ENCODE measurements at regions not wholly inside any gene's neighbourhood (a gene's known extent, or its start where the extent isn't known, plus 50 kb on each side); places are given as distances from the start of the nearest gene placed in this dataset.
"Not testable (repeated sequence)": the region's sequence is repeated elsewhere in the genome, so short reads cannot be mapped to it uniquely, and the experiment has no call there.

DNA sequence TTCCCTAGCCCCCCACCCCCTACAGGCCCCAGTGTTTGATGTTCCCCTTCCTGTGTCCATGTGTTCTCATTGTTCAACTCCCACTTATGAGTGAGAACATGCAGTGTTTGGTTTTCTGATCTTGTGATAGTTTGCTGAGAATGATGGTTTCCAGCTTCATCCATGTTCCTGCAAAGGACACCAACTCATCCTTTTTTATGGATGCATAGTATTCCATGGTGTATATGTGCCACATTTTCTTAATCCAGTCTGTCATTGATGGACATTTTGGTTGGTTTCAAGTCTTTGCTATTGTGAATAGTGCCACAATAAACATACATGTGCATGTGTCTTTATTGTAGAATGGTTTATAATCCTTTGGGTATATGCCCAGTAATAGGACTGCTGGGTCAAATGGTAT is 171.7 kb upstream of the TAB2 start:
- H3K4me3 ChIP-seq (ENCODE audit: low read length in 2 of 2) = not testable (repeated sequence)

DNA sequence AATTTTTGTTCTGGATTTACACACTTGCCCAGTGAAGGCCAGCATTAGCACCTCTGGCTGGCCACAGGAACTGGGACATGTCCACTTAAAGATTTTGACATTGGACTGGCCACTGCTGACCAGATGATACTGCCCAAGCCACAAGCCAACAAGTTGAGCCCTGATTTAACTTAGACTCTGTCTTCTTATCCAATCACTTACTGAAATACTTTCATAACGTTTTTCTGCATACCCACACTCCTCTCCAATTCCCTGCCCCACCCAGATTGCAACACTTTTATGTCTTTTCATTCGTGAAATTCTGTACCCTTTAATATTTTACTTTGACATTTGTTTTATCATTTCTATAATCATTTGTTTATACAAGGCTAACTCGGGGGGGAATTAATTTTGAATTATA is 170.3 kb upstream of the TAB2 start:
- 85% methylated on average over 3 of the region's 3 CpGs for WGBS
- H3K27me3 ChIP-seq (ENCODE audit: control insufficient read depth in 2 of 2, insufficient read depth in 1 of 2, low read length in 1 of 2) = no peaks in the 10 kb centered on the region

More for the DNA sequence above, 171.7 kb upstream of the TAB2 start:
- H3K27ac ChIP-seq (ENCODE audit: low read depth in 1 of 2, low read length in 1 of 2); H3K27me3 ChIP-seq (ENCODE audit: control insufficient read depth in 2 of 2, insufficient read depth in 1 of 2, low read length in 1 of 2); DNase-seq (ENCODE audit: low read depth in 6 of 9, low spot score in 9 of 9); H3K4me1 ChIP-seq (ENCODE audit: control insufficient read depth in 2 of 2, insufficient read depth in 2 of 2, low read length in 2 of 2); H3K9me3 ChIP-seq (ENCODE audit: control insufficient read depth in 2 of 2, insufficient read depth in 1 of 2, low read length in 1 of 2); H3K36me3 ChIP-seq (ENCODE audit: control insufficient read depth in 2 of 2, insufficient read depth in 2 of 2, low read length in 1 of 2): not testable (repeated sequence)

DNA sequence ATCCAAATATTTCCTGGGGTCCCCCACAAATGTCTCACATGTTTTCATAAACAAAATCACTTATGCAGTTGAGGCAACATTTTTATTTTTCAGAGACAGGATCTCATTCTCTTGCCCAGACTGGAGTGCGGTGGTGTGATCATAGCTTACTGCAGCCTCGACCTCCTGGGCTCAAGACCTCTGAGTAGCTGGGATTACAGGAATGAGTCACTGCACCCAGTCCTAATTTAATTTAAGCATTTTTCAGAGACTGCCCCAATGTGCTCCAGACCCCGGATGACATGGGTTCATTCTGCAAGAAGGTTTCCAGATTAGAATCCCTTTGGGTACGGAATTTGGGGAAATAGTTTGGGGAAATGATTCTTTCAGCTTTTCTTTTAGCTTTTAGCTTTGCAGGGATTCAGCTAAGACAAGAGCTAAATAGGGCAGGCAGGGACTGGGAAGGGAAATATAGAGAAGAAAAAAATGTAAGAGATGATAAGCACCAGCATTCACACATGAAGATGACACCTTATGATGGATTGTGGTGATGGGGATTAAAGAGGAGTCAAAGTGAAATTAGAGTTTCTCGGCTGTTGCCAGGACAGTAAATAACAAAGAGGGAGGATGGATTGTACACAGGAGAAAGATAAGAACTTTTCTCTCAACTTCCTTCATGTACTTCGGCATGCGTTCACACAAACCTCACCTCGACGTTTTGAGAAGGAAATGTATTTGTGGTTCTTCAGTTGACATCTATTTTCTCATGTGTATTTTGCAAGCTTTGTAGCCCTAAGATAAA is 169.4 kb upstream of the TAB2 start:
- Histone ChIP-seq H3K9me3 (ENCODE audit: control insufficient read depth in 2 of 2, insufficient read depth in 1 of 2, low read length in 1 of 2) (no peaks in the 10 kb centered on the region), H3K4me1 (ENCODE audit: control insufficient read depth in 2 of 2, insufficient read depth in 2 of 2, low read length in 2 of 2) (peaks cover 0 to 7% of the 10 kb centered on the region in 2 donors), H3K27me3 (ENCODE audit: control insufficient read depth in 2 of 2, insufficient read depth in 1 of 2, low read length in 1 of 2) (no peaks in the 10 kb centered on the region), H3K4me3 (ENCODE audit: low read length in 2 of 2) (no peak overlapping the region), H3K36me3 (ENCODE audit: control insufficient read depth in 2 of 2, insufficient read depth in 2 of 2, low read length in 1 of 2) (no peaks in the 10 kb centered on the region), H3K27ac (ENCODE audit: low read depth in 1 of 2, low read length in 1 of 2) (peak overlapping the region in 1 of 2 donors; percentile 14)
- 45% methylated on average over 9 of the region's 9 CpGs for WGBS
- peak in 2 of 9 donors; percentile 18 to 45 for DNase-seq (ENCODE audit: low read depth in 6 of 9, low spot score in 9 of 9)

More for the DNA sequence above, 170.3 kb upstream of the TAB2 start:
- no peak overlapping the region for H3K27ac ChIP-seq (ENCODE audit: low read depth in 1 of 2, low read length in 1 of 2)
- H3K4me1 ChIP-seq (ENCODE audit: control insufficient read depth in 2 of 2, insufficient read depth in 2 of 2, low read length in 2 of 2) = peaks cover 0 to 7% of the 10 kb centered on the region in 2 donors
- H3K9me3 ChIP-seq (ENCODE audit: control insufficient read depth in 2 of 2, insufficient read depth in 1 of 2, low read length in 1 of 2) = no peaks in the 10 kb centered on the region
- no peak overlapping the region for H3K4me3 ChIP-seq (ENCODE audit: low read length in 2 of 2)
- DNase-seq (ENCODE audit: low read depth in 6 of 9, low spot score in 9 of 9) = no peak
- no peaks in the 10 kb centered on the region for H3K36me3 ChIP-seq (ENCODE audit: control insufficient read depth in 2 of 2, insufficient read depth in 2 of 2, low read length in 1 of 2)

DNA sequence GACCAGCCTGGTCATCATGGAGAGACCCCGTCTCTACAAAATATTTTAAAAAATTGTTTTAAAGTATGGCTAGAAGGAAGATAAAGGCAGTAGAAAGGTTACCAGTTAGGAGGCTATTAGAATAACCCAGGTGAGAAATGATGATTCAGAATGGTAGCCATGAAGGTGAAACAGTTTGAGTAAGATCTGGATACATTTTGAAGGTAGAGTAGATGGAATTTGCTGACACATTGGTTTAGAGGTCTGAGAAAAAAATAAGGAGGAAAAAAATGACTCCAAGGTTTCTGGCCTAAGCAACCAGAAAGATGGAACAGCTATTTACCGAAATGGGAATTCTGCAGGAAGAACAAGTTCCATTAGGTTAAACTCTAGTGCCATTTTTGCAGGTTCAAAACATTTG is 167.9 kb upstream of the TAB2 start:
- peaks cover 0 to 7% of the 10 kb centered on the region in 2 donors for H3K4me1 ChIP-seq (ENCODE audit: control insufficient read depth in 2 of 2, insufficient read depth in 2 of 2, low read length in 2 of 2)
- H3K36me3 ChIP-seq (ENCODE audit: control insufficient read depth in 2 of 2, insufficient read depth in 2 of 2, low read length in 1 of 2) = no peaks in the 10 kb centered on the region
- WGBS = 99% methylated on average over 2 of the region's 2 CpGs
- DNase-seq (ENCODE audit: low read depth in 6 of 9, low spot score in 9 of 9) = no peak
- H3K27me3 ChIP-seq (ENCODE audit: control insufficient read depth in 2 of 2, insufficient read depth in 1 of 2, low read length in 1 of 2) = no peaks in the 10 kb centered on the region
- H3K27ac ChIP-seq (ENCODE audit: low read depth in 1 of 2, low read length in 1 of 2) = no peak overlapping the region
- no peak overlapping the region for H3K4me3 ChIP-seq (ENCODE audit: low read length in 2 of 2)
- no peaks in the 10 kb centered on the region for H3K9me3 ChIP-seq (ENCODE audit: control insufficient read depth in 2 of 2, insufficient read depth in 1 of 2, low read length in 1 of 2)

DNA sequence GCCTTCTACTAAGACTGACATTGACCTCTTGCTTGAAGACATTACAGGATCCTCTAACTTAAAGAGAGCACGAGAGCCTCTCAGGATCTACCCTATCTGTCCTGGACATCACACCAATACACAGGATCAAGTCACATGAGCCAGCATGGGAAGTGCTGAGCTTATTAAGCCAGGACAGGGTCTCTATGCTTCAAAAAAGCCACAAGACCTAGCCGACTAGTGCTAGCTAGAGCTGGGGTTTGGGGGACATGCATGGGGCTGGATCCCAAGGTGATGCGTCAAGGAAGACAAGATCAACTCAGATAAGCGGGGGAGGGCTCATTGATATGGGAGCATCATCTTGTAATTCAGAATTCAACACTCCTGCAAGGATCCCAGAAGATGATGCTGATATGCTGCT is 167.2 kb upstream of the TAB2 start:
- Histone ChIP-seq H3K27me3 (ENCODE audit: control insufficient read depth in 2 of 2, insufficient read depth in 1 of 2, low read length in 1 of 2) (no peaks in the 10 kb centered on the region), H3K9me3 (ENCODE audit: control insufficient read depth in 2 of 2, insufficient read depth in 1 of 2, low read length in 1 of 2) (no peaks in the 10 kb centered on the region), H3K4me1 (ENCODE audit: control insufficient read depth in 2 of 2, insufficient read depth in 2 of 2, low read length in 2 of 2) (peaks cover 0 to 7% of the 10 kb centered on the region in 2 donors), H3K4me3 (ENCODE audit: low read length in 2 of 2) (no peak overlapping the region), H3K27ac (ENCODE audit: low read depth in 1 of 2, low read length in 1 of 2) (no peak overlapping the region), H3K36me3 (ENCODE audit: control insufficient read depth in 2 of 2, insufficient read depth in 2 of 2, low read length in 1 of 2) (no peaks in the 10 kb centered on the region)
- no peak for DNase-seq (ENCODE audit: low read depth in 6 of 9, low spot score in 9 of 9)
- 87% methylated on average over 4 of the region's 4 CpGs for WGBS

DNA sequence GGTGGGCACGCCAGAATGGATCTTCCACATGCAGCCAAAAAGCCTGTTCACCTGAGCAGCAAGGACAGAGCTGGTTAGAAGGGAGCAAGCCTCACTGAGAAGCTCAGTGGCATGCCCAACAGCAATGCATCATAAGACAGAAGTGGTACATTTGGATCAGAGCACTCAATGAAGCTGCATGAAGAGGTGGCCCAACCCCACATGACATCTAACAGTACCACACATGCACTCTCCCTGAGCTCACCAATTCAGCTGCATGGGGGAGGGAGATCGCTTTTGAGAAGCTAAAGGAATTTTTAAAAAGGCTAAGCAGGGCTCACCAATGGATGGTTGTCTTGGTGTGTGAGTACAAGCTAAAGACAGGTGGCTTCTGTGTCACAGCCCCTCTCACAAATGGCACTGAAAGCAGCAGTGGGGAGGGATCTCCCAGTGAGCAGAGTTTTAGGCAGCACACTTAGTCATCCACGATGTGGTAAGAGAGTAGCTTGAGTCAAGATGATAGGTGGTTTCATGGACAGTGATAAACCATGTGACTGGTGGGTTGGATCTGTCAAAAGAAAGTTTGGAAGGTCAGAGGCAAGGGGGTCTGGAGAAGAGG is 166.6 kb upstream of the TAB2 start:
- H3K36me3 ChIP-seq (ENCODE audit: control insufficient read depth in 2 of 2, insufficient read depth in 2 of 2, low read length in 1 of 2) = no peaks in the 10 kb centered on the region
- no peak for DNase-seq (ENCODE audit: low read depth in 6 of 9, low spot score in 9 of 9)
- peaks cover 0 to 7% of the 10 kb centered on the region in 2 donors for H3K4me1 ChIP-seq (ENCODE audit: control insufficient read depth in 2 of 2, insufficient read depth in 2 of 2, low read length in 2 of 2)
- no peak overlapping the region for H3K27ac ChIP-seq (ENCODE audit: low read depth in 1 of 2, low read length in 1 of 2)
- H3K9me3 ChIP-seq (ENCODE audit: control insufficient read depth in 2 of 2, insufficient read depth in 1 of 2, low read length in 1 of 2) = no peaks in the 10 kb centered on the region
- H3K27me3 ChIP-seq (ENCODE audit: control insufficient read depth in 2 of 2, insufficient read depth in 1 of 2, low read length in 1 of 2) = no peaks in the 10 kb centered on the region
- 97% methylated on average over 3 of the region's 3 CpGs for WGBS
- no peak overlapping the region for H3K4me3 ChIP-seq (ENCODE audit: low read length in 2 of 2)

DNA sequence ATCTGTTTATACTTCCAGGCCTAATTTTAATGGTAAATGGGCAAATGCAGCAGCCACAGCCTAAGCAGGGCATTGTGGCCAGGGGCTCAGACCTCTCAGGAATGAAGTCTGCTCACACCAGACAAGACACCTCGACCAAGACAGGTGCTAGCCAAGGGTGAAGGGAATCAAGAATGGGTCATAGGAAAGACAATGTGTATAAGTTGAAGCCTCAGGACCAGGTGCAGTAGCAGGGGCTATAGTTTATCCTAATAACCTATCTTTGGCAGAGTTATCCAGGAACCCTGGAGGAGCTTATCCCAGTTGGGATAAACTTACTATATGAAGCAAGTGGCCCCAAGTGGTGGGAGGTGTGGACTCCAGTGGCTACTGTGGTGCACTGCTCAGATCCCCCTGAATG is 165.0 kb upstream of the TAB2 start:
- no peak for DNase-seq (ENCODE audit: low read depth in 6 of 9, low spot score in 9 of 9)
- Histone ChIP-seq H3K4me1 (ENCODE audit: control insufficient read depth in 2 of 2, insufficient read depth in 2 of 2, low read length in 2 of 2) (peaks cover 0 to 7% of the 10 kb centered on the region in 2 donors), H3K9me3 (ENCODE audit: control insufficient read depth in 2 of 2, insufficient read depth in 1 of 2, low read length in 1 of 2) (no peaks in the 10 kb centered on the region), H3K27me3 (ENCODE audit: control insufficient read depth in 2 of 2, insufficient read depth in 1 of 2, low read length in 1 of 2) (no peaks in the 10 kb centered on the region), H3K36me3 (ENCODE audit: control insufficient read depth in 2 of 2, insufficient read depth in 2 of 2, low read length in 1 of 2) (no peaks in the 10 kb centered on the region), H3K27ac (ENCODE audit: low read depth in 1 of 2, low read length in 1 of 2) (no peak overlapping the region), H3K4me3 (ENCODE audit: low read length in 2 of 2) (no peak overlapping the region)
- 90% methylated on average over 1 of the region's 1 CpG for whole genome bisulfite sequencing

DNA sequence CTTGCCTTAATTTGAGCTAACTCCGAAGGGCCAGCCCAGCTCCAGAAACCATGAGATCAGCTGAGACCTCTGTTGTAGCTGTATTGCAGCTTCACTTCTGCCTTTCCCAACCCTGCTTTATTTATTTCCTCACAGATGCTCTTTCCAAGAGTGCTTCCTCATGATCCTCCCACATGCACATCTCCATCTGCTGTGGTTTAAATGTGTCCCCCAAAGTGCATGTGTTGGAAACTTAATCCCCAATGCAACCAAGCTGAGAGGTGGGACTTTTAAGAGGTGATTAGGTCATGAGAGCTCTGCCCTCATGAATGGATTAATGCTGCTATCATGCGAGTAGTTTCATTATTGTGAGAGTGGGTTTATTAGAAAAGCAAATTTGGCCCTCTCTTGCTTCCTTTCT is 164.4 kb upstream of the TAB2 start:
- no peak overlapping the region for H3K27ac ChIP-seq (ENCODE audit: low read depth in 1 of 2, low read length in 1 of 2)
- H3K4me1 ChIP-seq (ENCODE audit: control insufficient read depth in 2 of 2, insufficient read depth in 2 of 2, low read length in 2 of 2) = peaks cover 0 to 3% of the 10 kb centered on the region in 2 donors
- 98% methylated on average over 2 of the region's 2 CpGs for WGBS
- DNase-seq (ENCODE audit: low read depth in 6 of 9, low spot score in 9 of 9) = no peak
- no peaks in the 10 kb centered on the region for H3K9me3 ChIP-seq (ENCODE audit: control insufficient read depth in 2 of 2, insufficient read depth in 1 of 2, low read length in 1 of 2)
- H3K36me3 ChIP-seq (ENCODE audit: control insufficient read depth in 2 of 2, insufficient read depth in 2 of 2, low read length in 1 of 2) = no peaks in the 10 kb centered on the region
- H3K27me3 ChIP-seq (ENCODE audit: control insufficient read depth in 2 of 2, insufficient read depth in 1 of 2, low read length in 1 of 2) = no peaks in the 10 kb centered on the region
- H3K4me3 ChIP-seq (ENCODE audit: low read length in 2 of 2) = no peak overlapping the region

DNA sequence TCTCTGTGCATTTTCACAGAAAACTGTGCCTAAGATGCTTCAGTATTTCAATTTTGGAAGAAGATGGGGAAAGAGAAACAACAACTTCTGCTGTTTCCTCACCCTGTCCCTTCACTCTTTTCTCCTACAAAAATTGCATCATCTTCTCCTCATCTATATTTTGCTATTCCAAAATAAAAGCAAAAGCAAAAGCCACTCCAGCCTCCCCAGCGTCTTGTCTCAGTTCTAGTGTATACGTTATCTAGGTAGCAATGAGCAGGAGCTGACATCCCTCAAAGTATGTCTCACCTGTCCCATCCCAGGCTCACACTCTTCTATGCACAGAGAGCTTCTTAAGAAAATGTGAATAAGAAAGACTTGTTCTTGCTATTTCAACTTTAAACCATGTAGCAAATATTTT is 163.8 kb upstream of the TAB2 start:
- H3K9me3 ChIP-seq (ENCODE audit: control insufficient read depth in 2 of 2, insufficient read depth in 1 of 2, low read length in 1 of 2) = no peaks in the 10 kb centered on the region
- no peaks in the 10 kb centered on the region for H3K4me1 ChIP-seq (ENCODE audit: control insufficient read depth in 2 of 2, insufficient read depth in 2 of 2, low read length in 2 of 2)
- no peaks in the 10 kb centered on the region for H3K36me3 ChIP-seq (ENCODE audit: control insufficient read depth in 2 of 2, insufficient read depth in 2 of 2, low read length in 1 of 2)
- H3K4me3 ChIP-seq (ENCODE audit: low read length in 2 of 2) = no peak overlapping the region
- H3K27me3 ChIP-seq (ENCODE audit: control insufficient read depth in 2 of 2, insufficient read depth in 1 of 2, low read length in 1 of 2) = no peaks in the 10 kb centered on the region
- no peak overlapping the region for H3K27ac ChIP-seq (ENCODE audit: low read depth in 1 of 2, low read length in 1 of 2)
- 95% methylated on average over 2 of the region's 2 CpGs for WGBS
- DNase-seq (ENCODE audit: low read depth in 6 of 9, low spot score in 9 of 9) = no peak

All from thymus (tissue), 11 donors.